Middle frontal gyrus (tissue), 1 donor: ENCODE measurements at regions not wholly inside any gene's neighbourhood (a gene's known extent, or its start where the extent isn't known, plus 50 kb on each side); places are given as distances from the start of the nearest gene placed in this dataset.
"Not testable (repeated sequence)": the region's sequence is repeated elsewhere in the genome, so short reads cannot be mapped to it uniquely, and the experiment has no call there.

Source experiments
- DNase-seq: peaks from one replicate; pipeline ENCODE4 v3.0.0-alpha.2; 2015; ENCODE audit warnings: low spot score; ENCODE audit errors: extremely low spot score

DNA sequence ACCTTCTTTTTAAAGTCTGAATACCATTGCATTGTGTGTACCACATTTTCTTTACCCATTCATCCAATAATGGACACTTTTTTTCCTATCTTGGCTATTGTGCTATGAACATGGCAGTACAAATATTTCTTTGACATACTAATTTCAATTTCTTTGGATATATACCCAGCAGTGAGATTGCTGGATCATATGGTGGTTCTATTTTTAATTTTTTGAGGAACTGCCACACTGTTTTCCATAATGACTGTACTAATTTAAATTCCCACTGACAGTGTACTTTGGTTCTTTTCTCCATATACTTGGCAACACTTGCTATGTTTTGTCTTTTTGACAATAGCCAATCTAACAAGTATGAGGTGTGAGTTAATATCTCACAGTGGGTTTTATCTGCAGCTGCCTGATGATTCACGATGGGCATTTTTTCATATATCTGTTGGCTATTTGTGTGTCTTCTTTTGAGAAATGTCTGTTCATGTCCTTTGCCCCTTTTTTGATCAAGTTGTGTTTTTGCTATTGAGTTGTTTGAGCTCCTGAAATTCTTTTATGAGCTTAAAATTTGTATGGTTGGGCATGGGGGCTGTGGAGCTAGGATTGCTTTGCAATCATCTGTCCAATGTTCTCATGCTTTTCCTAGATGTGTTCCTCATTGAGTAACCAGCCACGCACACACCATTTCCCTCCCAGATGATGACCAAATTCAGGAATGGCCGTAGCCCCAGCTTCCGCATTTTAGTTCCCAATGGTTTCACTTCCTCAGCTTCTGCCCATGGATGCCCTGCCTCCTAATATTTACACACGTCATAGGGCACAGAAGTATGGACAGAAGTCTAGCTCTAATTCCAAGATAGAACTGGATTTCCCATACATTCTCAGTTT lies 380.0 kb upstream of the SGCG start:
- no peak for DNase-seq

DNA sequence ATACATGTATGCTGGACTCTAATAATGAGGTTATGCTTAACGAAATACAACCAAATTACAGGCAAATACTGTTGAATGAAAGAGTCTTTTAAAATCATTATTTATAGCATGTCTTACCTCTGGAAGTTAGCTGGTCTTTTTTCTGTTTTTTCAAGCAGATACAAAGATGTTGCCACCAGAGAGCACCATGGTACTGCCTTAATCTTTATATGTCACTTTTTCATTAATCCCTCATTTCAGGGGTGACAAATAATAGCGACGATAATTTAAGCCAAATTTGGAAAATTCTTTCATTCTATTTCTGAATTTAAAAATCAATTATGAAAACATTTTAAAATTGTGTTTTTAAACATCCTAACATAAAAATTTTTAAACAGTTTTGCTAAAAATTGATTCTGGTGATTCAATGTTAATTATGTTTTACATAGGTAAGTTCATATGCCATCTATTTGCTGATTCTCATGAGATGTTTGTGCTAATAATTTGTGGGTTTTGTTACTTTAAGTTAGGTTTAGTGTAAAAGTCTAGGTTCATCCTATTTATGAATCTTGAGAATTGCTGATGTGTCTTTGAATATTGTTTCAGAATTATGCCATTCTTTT lies 379.3 kb upstream of the SGCG start:
- DNase-seq, result no peak

DNA sequence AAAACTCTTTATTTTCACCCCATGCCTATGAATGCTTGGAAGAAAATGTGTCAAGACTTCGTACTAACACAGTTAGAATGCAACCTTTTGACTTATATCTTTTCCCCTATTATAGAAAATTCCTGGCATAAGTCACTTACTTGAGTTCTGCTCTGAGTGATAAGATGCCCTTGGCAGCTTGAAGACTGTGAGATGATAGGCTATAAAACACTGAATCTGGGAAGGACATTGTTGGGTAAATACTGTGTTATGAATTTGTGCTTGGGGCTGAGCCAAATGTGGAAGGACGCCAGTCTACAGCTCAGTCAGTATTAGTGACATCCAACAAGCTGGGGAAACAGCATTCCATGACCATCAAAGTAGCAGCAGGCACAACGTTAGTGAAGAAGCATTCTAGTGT lies 368.0 kb upstream of the SGCG start:
- no peak for DNase-seq

DNA sequence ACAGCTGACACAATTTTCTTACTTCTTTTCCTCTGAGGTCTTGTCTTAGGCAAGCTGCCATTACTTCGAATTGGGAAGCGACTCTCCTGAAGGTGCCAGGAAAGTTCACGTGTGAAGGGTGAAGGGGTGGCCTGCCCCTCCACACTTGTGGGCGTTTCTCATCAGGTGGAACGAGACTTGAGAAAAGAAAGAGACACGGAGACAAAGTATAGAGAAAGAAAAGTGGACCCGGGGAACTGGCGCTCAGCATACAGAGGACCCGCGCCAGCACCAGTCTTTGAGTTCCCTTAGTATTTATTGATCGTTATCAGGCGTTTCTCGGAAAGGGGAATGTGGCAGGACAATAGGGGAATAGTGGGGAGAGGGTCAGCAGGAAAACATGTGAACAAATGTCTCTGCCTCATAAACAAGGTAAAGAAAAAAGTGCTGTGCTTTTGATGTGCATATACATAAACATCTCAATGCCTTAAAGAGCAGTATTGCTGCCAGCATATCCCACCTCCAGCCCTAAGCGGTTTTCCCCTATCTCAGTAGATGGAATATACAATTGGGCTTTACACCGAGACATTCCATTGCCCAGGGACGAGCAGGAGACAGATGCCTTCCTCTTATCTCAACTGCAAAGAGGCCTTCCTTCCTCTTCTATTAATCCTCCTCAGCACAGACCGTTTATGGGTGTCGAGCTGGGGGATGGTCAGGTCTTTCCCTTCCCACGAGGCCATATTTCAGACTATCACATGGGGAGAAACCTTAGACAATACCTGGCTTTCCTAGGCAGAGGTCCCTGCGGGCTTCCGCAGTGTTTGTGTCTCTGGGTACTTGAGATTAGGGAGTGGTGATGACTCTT lies 367.0 kb upstream of the SGCG start:
- DNase-seq, result not testable (repeated sequence)

DNA sequence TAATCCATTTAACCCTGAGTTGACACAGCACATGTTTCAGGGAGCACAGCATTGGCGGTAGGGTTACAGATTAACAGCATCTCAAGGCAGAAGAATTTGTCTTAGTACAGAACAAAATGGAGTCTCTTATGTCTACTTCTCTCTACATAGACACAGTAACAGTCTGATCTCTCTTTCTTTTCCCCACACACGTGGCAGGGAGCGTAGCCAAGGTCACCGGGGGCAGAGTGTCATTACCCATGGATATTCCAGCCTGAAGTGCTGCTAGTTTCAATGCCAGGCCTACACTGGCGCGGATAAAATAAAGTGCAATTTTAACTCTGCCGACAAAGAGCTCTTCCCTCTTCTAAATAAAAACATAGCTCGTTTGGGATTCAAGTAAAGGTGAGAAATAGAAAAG lies 366.3 kb upstream of the SGCG start:
- not testable (repeated sequence) for DNase-seq

DNA sequence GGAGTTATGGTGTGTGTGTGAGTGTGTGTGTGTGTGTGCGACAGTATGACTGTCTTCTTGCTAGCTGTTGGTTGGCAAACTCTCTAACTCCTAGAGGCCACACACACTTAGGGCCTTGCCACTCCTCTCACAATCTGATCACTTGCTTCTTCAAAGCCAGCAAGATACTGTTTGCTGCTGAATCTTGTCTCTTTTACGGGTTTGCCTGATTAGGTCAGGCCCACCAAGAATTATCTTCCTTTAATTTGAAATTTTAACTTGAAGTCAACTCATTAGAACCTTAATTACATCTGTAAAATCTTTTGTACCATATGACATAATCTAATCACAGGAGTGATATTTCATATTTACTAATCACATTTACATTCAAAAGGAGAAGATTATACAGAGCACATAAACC lies 359.2 kb upstream of the SGCG start:
- no peak for DNase-seq

DNA sequence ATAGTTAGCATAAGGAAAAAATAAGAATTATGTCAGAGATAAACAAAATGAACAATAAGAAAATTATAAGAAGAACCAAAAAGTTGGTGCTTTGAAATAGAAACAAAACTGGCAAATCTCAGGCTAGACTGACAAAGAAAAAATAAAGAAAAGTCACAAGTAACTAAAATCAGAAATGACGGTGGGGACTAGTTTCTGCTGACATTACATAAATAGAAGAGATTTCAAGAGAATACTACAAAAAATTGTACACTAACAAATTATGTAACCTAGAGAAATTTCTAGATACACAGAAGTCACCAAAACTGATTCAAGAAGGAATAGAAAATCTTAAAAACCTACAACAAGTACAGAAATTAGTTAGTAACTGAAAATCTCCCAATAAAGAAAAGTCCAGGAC lies 355.6 kb upstream of the SGCG start:
- no peak for DNase-seq

DNA sequence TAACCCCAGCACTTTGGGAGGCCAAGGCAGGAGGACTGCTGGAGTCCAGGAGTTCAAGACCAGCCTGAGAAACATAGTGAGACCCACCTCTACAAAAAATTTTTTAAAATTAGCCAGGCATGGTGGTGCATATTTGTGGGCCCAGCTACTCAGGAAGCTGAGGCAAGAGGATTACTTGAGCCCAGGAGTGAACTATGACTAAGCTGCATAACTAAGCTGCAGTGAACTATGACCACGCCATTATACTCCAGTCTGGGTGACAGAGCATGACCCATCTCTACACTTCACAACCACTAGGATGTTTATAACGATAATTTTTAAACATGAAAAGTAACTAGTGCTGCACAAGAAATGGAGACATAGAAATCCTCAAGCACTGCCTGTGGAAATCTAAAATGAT lies 352.7 kb upstream of the SGCG start:
- no peak for DNase-seq

DNA sequence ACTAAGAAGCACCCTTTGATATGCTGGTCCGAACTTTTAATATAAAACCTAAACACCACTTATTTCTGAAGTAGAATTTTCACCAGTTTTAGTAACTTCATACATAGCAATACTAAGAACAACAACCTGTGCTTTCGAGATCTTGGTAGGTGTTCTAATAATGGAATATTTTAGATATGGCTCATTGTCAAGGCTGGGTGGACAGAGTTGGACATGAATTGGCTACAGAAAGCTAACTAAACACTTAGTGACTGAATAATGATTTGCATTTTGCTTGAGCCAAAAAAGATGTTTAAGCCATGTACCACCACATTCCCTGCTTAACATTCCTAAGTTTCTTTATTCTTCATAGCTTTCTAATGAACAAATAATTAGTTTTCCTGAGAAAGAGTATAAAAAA lies 344.3 kb upstream of the SGCG start:
- DNase-seq, result no peak

DNA sequence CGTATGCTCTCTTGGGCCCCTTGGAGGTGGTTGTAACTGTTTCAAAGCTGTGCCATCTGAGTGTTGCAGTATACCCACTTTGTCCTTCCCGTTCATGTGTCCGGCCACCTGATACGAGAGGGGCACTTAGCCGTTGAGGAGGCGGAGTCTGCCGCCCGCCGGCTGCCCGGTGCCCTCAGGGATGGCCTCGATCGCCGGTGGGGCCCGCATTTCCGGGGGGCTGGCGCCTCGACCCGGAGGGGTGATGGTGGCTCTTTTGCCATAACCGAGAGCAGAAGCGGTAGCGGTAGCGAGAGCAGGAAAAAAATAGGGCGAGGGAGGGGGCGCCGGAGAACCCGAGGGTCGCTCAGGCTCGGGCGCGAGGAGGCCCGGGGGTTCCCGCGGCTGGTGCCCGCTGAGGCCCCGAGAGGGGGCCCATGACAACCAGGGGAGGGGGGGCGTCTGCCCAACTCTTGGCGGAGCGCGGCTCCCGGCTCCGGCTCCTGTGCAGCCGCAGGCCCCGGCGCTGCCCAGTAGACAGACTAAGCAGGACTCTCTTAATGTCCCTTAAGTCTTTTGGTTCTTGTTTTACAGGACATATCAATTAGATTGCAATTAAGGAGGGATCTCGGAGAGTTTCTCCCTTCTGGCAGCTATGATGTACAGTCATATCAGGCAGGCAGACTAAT lies 342.7 kb upstream of the SGCG start:
- no peak for DNase-seq

DNA sequence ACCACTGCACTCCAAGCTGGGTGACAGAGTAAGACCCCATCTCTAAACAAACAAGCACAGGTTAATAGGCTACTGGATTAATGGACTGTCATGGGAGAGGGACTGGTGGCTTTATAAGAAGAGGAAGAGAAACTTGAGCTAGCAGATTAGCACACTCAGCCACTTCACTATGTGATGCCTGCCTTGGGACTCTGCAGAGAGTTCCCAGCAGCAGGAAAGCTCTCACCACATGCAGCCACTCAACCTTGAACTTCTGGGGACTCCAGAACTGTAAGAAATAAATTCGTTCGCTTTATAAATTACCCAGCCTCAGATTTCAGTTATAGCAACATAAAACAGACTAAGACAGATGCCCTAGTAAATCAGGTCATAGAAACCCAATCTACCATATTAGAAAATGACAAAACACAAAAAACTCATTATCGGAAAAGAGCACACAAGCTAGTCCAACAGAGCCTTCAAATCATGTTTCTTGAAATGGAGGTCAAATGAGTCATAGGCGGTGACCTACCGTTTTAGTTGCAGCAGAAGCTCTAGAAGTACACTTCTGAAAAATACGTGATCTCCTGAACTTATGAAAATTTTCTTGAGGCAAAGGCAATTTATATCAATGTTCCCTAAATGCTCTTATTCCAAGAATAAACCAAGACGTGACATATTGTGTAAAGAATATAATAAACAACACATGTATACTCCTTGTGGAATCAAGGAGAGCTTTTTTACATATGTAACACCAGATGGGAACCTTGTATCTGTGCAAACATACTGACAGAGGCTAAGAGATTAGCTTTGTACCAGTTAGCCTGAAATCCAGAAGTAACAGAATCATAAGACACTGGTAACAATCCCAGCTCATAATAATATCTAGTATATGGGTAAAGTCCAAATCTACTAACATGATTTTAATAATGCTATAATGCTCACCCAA lies 340.9 kb upstream of the SGCG start:
- DNase-seq, result no peak

DNA sequence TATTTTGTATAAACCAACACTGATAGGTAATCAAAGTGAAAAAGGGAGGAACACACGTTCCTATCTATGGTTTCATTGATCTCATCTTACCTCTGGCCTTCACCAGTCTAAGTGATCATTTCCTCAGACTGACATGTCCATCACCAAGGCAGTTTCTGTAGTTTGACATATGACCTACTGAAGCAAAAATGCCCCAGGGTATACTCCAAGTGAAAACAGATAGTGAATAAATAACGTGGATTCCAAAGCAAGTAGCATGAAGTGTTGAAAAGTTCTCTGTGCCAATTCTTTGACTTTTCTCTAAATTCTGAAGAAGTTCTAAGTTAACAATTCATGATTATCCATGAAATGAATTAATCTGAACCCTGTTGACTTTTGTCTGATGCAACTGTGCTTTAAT lies 334.2 kb upstream of the SGCG start:
- no peak for DNase-seq

DNA sequence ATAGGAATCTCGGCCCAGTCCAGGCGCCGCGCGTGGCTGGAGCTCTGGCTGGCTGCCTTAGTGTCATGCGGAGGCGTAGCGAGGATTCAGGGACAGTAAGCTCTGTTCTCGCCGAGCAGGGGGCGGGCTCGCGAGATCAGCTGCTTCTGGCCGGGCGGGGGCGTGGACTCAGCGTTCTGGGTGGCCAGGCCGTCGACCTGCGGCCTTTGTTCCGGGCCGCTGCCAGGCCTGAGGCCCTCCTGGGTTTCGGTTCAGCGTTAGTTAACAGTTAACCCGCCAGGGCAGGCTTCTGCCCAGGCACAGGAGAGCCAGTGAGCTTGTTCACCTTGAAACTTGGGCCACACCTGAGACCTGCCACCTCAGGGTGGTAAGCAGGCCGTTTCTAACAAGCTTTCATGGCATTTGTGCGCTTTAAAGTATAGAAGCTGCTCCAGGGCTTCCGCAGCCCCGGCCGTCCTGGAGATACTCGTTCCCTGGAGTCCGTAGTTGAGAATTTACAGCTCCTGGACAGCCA lies 332.2 kb upstream of the SGCG start:
- no peak for DNase-seq

DNA sequence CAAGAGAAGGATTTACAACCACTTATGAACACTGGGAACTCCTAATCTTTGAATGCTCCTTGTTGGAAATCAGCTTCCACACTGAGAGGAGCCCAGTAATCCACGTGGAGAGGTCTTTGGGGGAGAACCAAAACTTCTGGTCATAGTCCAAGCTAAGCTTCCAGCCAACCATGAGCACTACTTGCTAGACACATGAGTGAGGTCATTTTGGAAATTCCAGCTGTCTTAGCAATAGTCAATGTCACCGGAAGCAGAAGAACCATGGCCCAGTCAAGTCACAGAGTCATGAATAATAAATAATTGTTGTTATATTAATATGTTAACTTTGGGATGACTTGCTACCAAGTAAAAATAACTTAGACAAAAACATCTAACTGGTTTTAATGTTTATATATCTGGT lies 324.9 kb upstream of the SGCG start:
- DNase-seq, result no peak

DNA sequence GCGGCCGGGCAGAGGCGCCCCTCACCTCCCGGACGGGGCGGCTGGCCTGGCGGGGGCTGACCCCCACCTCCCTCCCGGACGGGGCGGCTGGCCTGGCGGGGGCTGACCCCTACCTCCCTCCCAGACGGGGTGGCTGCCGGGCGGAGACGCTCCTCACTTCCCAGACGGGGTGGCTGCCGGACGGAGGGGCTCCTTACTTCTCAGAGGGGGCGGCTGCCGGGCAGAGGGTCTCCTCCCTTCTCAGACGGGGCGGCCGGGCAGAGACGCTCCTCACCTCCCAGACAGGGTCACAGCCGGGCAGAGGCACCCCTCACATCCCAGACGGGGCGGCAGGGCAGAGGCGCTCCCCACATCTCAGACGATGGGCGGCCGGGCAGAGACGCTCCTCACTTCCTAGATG lies 321.8 kb upstream of the SGCG start:
- DNase-seq, result not testable (repeated sequence)

DNA sequence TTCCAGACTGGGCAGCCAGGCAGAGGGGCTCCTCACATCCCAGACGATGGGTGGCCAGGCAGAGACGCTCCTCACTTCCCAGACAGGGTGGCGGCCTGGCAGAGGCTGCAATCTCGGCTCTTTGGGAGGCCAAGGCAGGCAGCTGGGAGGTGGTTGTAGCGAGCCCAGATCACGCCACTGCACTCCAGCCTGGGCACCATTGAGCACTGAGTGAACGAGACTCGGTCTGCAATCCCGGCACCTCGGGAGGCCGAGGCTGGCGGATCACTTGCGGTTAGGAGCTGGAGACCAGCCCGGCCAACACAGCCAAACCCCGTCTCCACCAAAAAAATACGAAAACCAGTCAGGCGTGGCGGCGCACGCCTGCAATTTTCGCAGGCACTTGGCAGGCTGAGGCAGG lies 321.4 kb upstream of the SGCG start:
- not testable (repeated sequence) for DNase-seq

DNA sequence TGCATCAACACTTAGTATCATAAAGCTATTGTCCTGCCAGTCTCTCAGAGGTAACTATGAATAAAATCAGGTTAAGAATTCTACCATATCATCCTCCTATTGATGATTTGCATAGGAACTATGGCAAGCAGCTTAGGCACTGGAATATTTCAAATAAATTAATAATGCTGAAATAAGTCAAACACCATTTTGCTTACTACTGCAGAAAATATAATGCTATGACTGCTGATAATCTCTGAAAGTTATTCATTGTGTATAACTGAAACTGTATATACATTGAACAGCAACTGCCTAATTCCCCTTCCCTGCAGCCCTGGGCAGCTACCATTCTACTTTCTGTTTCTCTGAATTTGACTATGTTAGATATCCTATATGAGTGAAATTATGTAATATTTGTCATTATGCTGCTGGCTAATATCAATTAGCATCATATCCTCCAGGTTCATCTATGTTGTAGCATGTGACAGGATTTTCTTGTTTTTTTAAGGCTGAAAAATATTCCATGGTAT lies 318.8 kb upstream of the SGCG start:
- DNase-seq, result no peak

DNA sequence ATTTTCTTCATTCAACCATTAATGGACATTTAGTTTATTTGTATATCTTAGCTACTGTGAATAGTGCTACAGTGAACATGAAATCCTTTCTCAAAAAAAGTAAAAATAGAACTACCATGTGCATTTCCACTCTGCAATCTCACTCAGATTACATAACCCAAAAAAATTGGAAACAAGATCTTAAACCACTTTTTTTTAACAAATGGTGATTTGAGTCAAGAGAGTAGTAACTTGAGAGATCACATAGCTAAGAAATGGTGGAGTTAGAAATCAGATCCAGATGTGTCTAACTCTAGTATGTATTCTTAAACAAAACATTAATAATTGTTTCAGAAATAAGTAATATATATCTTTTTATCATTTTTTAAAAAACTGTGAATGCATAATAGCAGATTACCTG lies 318.3 kb upstream of the SGCG start:
- no peak for DNase-seq

DNA sequence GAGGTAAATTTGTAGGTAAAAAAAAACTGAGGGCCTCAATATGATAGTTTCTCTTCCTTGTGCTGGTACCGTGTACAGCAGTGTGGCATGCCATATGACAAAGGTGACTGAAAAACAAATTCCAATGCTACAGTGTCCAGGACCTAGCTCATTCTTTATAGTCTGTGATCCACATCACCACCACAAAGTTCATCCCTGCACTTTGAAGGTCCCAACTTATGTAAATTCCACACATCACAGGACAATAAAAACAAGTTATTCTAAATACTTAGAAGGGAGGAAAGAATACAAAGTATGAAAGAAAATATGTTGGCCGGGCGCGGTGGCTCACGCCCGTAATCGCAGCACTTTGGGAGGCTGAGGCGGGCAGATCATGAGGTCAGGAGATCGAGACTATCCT lies 314.6 kb upstream of the SGCG start:
- DNase-seq, result no peak

DNA sequence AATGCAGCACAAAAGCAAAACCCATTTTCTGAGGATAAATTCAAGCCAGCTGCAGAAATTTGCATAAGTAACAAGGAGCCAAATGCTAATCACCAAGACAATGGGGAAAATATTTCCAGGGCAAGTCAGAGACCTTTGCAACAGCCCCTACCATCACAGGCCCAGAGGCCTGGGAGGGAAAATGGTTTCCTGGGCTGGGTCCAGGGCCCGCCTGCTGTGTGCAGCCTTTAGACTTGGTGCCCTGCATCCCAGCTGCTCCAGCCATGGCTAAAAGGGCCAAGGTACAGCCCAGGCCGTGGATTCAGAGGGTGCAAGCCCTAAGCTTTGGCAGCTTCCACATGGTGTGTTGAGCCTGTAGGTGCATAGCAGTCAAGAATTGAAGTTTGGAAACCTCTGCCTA lies 309.5 kb upstream of the SGCG start:
- DNase-seq, result no peak
